H9 (cell line): ENCODE measurements at regions not wholly inside any gene's neighbourhood (a gene's known extent, or its start where the extent isn't known, plus 50 kb on each side); places are given as distances from the start of the nearest gene placed in this dataset.

Source experiments
- DNase-seq: peaks from one replicate; pipeline ENCODE4 v3.0.0-alpha.2; 2017
- H2AFZ ChIP-seq: one replicate; pipeline ENCODE4 v1.6.1; 2013; ENCODE audit warnings: mild to moderate bottlenecking, low read length, control low read depth, moderate library complexity
- H2AK5ac ChIP-seq: 2 replicates; pipeline ENCODE4 v1.6.1; 2013; ENCODE audit warnings: low read length, control low read depth, mixed read lengths; ENCODE audit not compliant: insufficient read length
- H2BK120ac ChIP-seq: one replicate; pipeline ENCODE4 v1.6.1; 2013; ENCODE audit warnings: low read depth, mild to moderate bottlenecking, low read length, control low read depth, inconsistent platforms; ENCODE audit not compliant: poor library complexity, severe bottlenecking
- H2BK12ac ChIP-seq: 2 replicates; pipeline ENCODE4 v1.6.1; 2013; ENCODE audit warnings: low read length, control low read depth, mixed read lengths, low read depth; ENCODE audit not compliant: insufficient read length
- H2BK15ac ChIP-seq: 2 replicates; pipeline ENCODE4 v1.6.1; 2013; ENCODE audit warnings: low read depth, low read length, control low read depth
- H2BK20ac ChIP-seq: one replicate; pipeline ENCODE4 v1.6.1; 2013; ENCODE audit warnings: low read depth, mild to moderate bottlenecking, low read length, control low read depth, inconsistent platforms; ENCODE audit not compliant: poor library complexity, severe bottlenecking
- H2BK5ac ChIP-seq: 2 replicates; pipeline ENCODE4 v1.6.1; 2013; ENCODE audit warnings: low read length, control low read depth, mixed read lengths; ENCODE audit not compliant: insufficient read length
- H3K14ac ChIP-seq: 2 replicates; pipeline ENCODE4 v1.6.1; 2013; ENCODE audit warnings: low read length, control low read depth; ENCODE audit not compliant: insufficient read depth
- H3K18ac ChIP-seq: 2 replicates; pipeline ENCODE4 v1.6.1; 2013; ENCODE audit warnings: low read depth, mild to moderate bottlenecking, mixed read lengths, low read length, control low read depth; ENCODE audit not compliant: insufficient read length
- H3K23ac ChIP-seq: 2 replicates; pipeline ENCODE4 v1.6.1; 2013; ENCODE audit warnings: low read length, control low read depth, mixed read lengths, low read depth; ENCODE audit not compliant: insufficient read length
- H3K23me2 ChIP-seq: 2 replicates; pipeline ENCODE4 v1.6.1; 2013; ENCODE audit warnings: low read depth, mild to moderate bottlenecking, mixed read lengths, low read length, control low read depth; ENCODE audit not compliant: insufficient read length, poor library complexity, severe bottlenecking
- H3K27ac ChIP-seq: 2 replicates; pipeline ENCODE4 v1.5.1; 2013; ENCODE audit warnings: low read length, control low read depth, mixed read lengths, low read depth; ENCODE audit not compliant: insufficient read length
- H3K27me3 ChIP-seq: 2 replicates; pipeline ENCODE4 v1.6.1; 2013; ENCODE audit warnings: low read length, control low read depth, inconsistent platforms; ENCODE audit not compliant: insufficient read depth
- H3K4ac ChIP-seq: 2 replicates; pipeline ENCODE4 v1.6.1; 2013; ENCODE audit warnings: low read depth, mild to moderate bottlenecking, control low read depth, inconsistent platforms, low read length, moderate library complexity
- H3K4me1 ChIP-seq: 2 replicates; pipeline ENCODE4 v1.6.1; 2013; ENCODE audit warnings: low read length, control low read depth, inconsistent platforms; ENCODE audit not compliant: insufficient read depth
- H3K4me2 ChIP-seq: 2 replicates; pipeline ENCODE4 v1.6.1; 2013; ENCODE audit warnings: low read length, control low read depth, mixed read lengths; ENCODE audit not compliant: insufficient read length, insufficient read depth
- H3K56ac ChIP-seq: 2 replicates; pipeline ENCODE4 v1.6.1; 2013; ENCODE audit warnings: low read depth, mild to moderate bottlenecking, mixed read lengths, low read length, control low read depth; ENCODE audit not compliant: insufficient read length
- H3K79me1 ChIP-seq: 2 replicates; pipeline ENCODE4 v1.6.1; 2013; ENCODE audit warnings: low read depth, mild to moderate bottlenecking, moderate library complexity, low read length, control low read depth, inconsistent platforms; ENCODE audit not compliant: insufficient read depth, poor library complexity, severe bottlenecking
- H3K79me2 ChIP-seq: 2 replicates; pipeline ENCODE4 v1.6.1; 2013; ENCODE audit warnings: low read length, control low read depth, inconsistent platforms; ENCODE audit not compliant: insufficient read depth
- H3K9ac ChIP-seq: 2 replicates; pipeline ENCODE4 v1.6.1; 2013; ENCODE audit warnings: low read length, control low read depth, mixed read lengths; ENCODE audit not compliant: insufficient read length; ENCODE audit errors: extremely low read depth
- H3K9me3 ChIP-seq: one replicate; pipeline ENCODE4 v1.6.1; 2013; ENCODE audit warnings: low read depth, low read length, inconsistent platforms; ENCODE audit not compliant: control insufficient read depth
- H3T11ph ChIP-seq: one replicate; pipeline ENCODE4 v1.6.1; 2013; ENCODE audit warnings: mild to moderate bottlenecking, low read length, control low read depth, inconsistent platforms
- H4K20me1 ChIP-seq: one replicate; pipeline ENCODE4 v1.6.1; 2013; ENCODE audit not compliant: control insufficient read depth, insufficient read length, insufficient read depth
- H4K5ac ChIP-seq: 2 replicates; pipeline ENCODE4 v1.6.1; 2013; ENCODE audit warnings: low read depth, mild to moderate bottlenecking, mixed read lengths, low read length, control low read depth; ENCODE audit not compliant: insufficient read length
- H4K8ac ChIP-seq: replicated peaks from 2 replicates; pipeline ENCODE4 v1.6.1; 2013; ENCODE audit warnings: low read length, control low read depth, mixed read lengths, low read depth; ENCODE audit not compliant: insufficient read length
- H4K91ac ChIP-seq: 2 replicates; pipeline ENCODE4 v1.6.1; 2013; ENCODE audit warnings: low read depth, mild to moderate bottlenecking, moderate library complexity, mixed read lengths, low read length, control low read depth; ENCODE audit not compliant: insufficient read length
- H3K27ac Mint-ChIP-seq, 3 experiments: 2 replicates in 2 of 3; 3 replicates in 1 of 3; pipeline ENCODE4 v1.8.0; 2020 to 2021; ENCODE audit warnings: mixed read lengths in 3 of 3, mild to moderate bottlenecking in 1 of 3, moderate library complexity in 1 of 3
- H3K27me3 Mint-ChIP-seq: 2 replicates; pipeline ENCODE4 v1.8.0; 2021; ENCODE audit warnings: low read depth, mild to moderate bottlenecking, moderate library complexity, mixed read lengths
- H3K36me3 Mint-ChIP-seq, 3 experiments: 2 replicates in 2 of 3; 3 replicates in 1 of 3; pipeline ENCODE4 v1.8.0; 2020 to 2021; ENCODE audit warnings: low read depth in 3 of 3, mixed read lengths in 3 of 3; ENCODE audit not compliant: insufficient read depth in 1 of 3
- H3K4me1 Mint-ChIP-seq, 2 experiments: 2 replicates each; pipeline ENCODE4 v1.8.0; 2020; ENCODE audit warnings: mixed read lengths in 2 of 2
- H3K4me3 Mint-ChIP-seq, 2 experiments: 2 replicates in 1 of 2; 3 replicates in 1 of 2; pipeline ENCODE4 v1.8.0; 2020 to 2021; ENCODE audit warnings: mild to moderate bottlenecking in 2 of 2, mixed read lengths in 2 of 2, moderate library complexity in 1 of 2
- H3K9me3 Mint-ChIP-seq, 2 experiments: 2 replicates in 1 of 2; 3 replicates in 1 of 2; pipeline ENCODE4 v1.8.0; 2020; ENCODE audit warnings: mild to moderate bottlenecking in 2 of 2, mixed read lengths in 2 of 2, moderate library complexity in 1 of 2
- CTCF ChIP-seq: fragments of 200-600 bp; sonication (generic); conservative IDR thresholded peaks from 3 replicates; pipeline ENCODE4 v1.8.0; 2021; ENCODE audit warnings: antibody characterized with exemption, mild to moderate bottlenecking
- WGBS: extraction: QIAGEN DNeasy Blood & Tissue Kit; methylation state at CpG from one replicate; pipeline ENCODE4 v1.1.7; 2013; ENCODE audit warnings: missing lambda C conversion rate, low lambda C conversion rate, mixed read lengths; ENCODE audit not compliant: insufficient read length; ENCODE audit errors: extremely low coverage; 5-methylcytosine and 5-hydroxymethylcytosine counted together

- Histone ChIP-seq H3K27ac (no peak overlapping the region), H3K9me3 (no peaks in the 10 kb centered on the region), H2BK15ac (no peak overlapping the region), H2AK5ac (no peak overlapping the region), H2BK5ac (no peak overlapping the region), H3K14ac (no peak overlapping the region), H3K23me2 (no peaks in the 10 kb centered on the region), H3K79me2 (no peaks in the 10 kb centered on the region), H4K5ac (no peak overlapping the region), H4K20me1 (no peaks in the 10 kb centered on the region), H3K23ac (no peak overlapping the region), H2AFZ (no peak overlapping the region), H3K18ac (no peak overlapping the region), H3K9ac (no peak overlapping the region), H4K91ac (no peak overlapping the region), H3K4me1 (no peaks in the 10 kb centered on the region), H3K56ac (no peak overlapping the region), H3K4ac (no peak overlapping the region), H2BK12ac (no peak overlapping the region), H3T11ph (no peak overlapping the region), H2BK120ac (no peak overlapping the region), H3K79me1 (no peaks in the 10 kb centered on the region), H3K4me2 (no peak overlapping the region), H3K27me3 (no peaks in the 10 kb centered on the region), H4K8ac (no peak overlapping the region), H2BK20ac (no peak overlapping the region)
- Mint-ChIP-seq H3K9me3 (no peaks in the 10 kb centered on the region; a peak in 1 of 5 replicates), H3K36me3 (no peaks in the 10 kb centered on the region), H3K27ac (no peak overlapping the region), H3K27me3 (peaks cover 28% of the 10 kb centered on the region), H3K4me1 (no peaks in the 10 kb centered on the region), H3K4me3 (no peak overlapping the region)
- no peak for TF ChIP-seq CTCF
- no CpG with 5 or more reads among the region's 5 CpGs for WGBS
- no peak for DNase-seq
These were observed 124.9 kb upstream of the HABP2 start for GRCh38 chr10:113427811-113428558.
